GM23338 (cell line): ENCODE measurements at regions not wholly inside any gene's neighbourhood (a gene's known extent, or its start where the extent isn't known, plus 50 kb on each side); places are given as distances from the start of the nearest gene placed in this dataset.

Experiments
- CREB1 ChIP-seq: fragments of 250-450 bp; sonication (Bioruptor Pico); IDR thresholded peaks from 2 replicates; pipeline ENCODE4 v1.5.0; 2020; ENCODE audit warnings: low read depth, mild to moderate bottlenecking, moderate library complexity
- EZH2 ChIP-seq: fragments of 200-600 bp; sonication (generic); IDR thresholded peaks from one replicate; pipeline ENCODE4 v1.8.0; 2017; ENCODE audit warnings: antibody characterized with exemption, mild to moderate bottlenecking, low read depth; ENCODE audit not compliant: unreplicated experiment
- EZH2phosphoT487 ChIP-seq: fragments of 200-600 bp; sonication (generic); IDR thresholded peaks from one replicate; pipeline ENCODE4 v1.8.1; 2018; ENCODE audit warnings: antibody characterized with exemption; ENCODE audit not compliant: unreplicated experiment
- JUNB ChIP-seq: IDR thresholded peaks from one replicate; pipeline ENCODE4 v1.6.1; 2016; ENCODE audit warnings: antibody characterized with exemption; ENCODE audit not compliant: unreplicated experiment
- ZNF114 ChIP-seq: fragments of 250-450 bp; sonication (Bioruptor Pico); IDR thresholded peaks from 2 replicates; pipeline ENCODE4 v1.5.0; 2020; ENCODE audit warnings: mild to moderate bottlenecking, moderate library complexity
- TF ChIP-seq, protein P1 (sequence below), 2 experiments: fragments of 200-600 bp in 1 of 2; sonication (generic) in 1 of 2; conservative IDR thresholded peaks; 2 replicates each; pipeline versions ENCODE4 v1.5.1 to v1.6.1; 2016 to 2017; ENCODE audit warnings: antibody characterized with exemption in 2 of 2, low read depth in 2 of 2, mild to moderate bottlenecking in 2 of 2, moderate library complexity in 1 of 2

DNA sequence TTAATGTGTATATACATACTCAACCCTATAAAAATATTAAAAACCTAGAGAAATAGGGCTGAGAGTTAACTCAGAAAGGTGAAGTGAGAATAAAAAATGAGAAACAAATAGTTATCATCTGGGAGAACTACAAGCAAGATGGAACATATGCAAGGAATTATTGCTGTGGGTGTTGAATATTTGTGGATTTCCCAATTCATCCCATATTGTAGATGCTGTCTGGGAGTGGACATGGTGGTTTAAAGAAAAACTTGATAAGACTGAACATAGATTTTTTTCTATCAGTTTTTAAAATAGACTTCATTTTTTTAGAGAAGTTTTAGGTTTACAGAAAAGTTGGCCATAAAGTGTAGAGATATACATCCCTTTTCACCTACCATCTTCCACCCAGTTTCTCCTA, 263.5 kb downstream of the SPATA31D1 start:
- TF ChIP-seq EZH2phosphoT487 (no peak), CREB1 (CRISPR knock-in tag) (no peak), JUNB (no peak), ZNF114 (no peak), EZH2 (no peak)
- TF ChIP-seq, protein P1, sequence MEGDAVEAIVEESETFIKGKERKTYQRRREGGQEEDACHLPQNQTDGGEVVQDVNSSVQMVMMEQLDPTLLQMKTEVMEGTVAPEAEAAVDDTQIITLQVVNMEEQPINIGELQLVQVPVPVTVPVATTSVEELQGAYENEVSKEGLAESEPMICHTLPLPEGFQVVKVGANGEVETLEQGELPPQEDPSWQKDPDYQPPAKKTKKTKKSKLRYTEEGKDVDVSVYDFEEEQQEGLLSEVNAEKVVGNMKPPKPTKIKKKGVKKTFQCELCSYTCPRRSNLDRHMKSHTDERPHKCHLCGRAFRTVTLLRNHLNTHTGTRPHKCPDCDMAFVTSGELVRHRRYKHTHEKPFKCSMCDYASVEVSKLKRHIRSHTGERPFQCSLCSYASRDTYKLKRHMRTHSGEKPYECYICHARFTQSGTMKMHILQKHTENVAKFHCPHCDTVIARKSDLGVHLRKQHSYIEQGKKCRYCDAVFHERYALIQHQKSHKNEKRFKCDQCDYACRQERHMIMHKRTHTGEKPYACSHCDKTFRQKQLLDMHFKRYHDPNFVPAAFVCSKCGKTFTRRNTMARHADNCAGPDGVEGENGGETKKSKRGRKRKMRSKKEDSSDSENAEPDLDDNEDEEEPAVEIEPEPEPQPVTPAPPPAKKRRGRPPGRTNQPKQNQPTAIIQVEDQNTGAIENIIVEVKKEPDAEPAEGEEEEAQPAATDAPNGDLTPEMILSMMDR (conservative IDR thresholded peaks at IDR 0.05; ENCODE audit: low read depth in 2 of 2): no peak
